ENCODE measurements at regions not wholly inside any gene's neighbourhood (a gene's known extent, or its start where the extent isn't known, plus 50 kb on each side); places are given as distances from the start of the nearest gene placed in this dataset.
"Not testable (repeated sequence)": the region's sequence is repeated elsewhere in the genome, so short reads cannot be mapped to it uniquely, and the experiment has no call there.

GRCh38 chr1:188620236-188620635 is 1791.5 kb downstream of the PLA2G4A start:
- DNase-seq (no peak), ATAC-seq (no peak)
- intact Hi-C loops (cut with micrococcal nuclease): no loop called here

GRCh38 chr1:188641566-188642211 is 1812.9 kb downstream of the PLA2G4A start:
- ATAC-seq (no peak), DNase-seq (no peak)
- intact Hi-C loops (cut with micrococcal nuclease): no loop called here

- ATAC-seq: no peak
- no peak for DNase-seq
- intact Hi-C loops (cut with micrococcal nuclease): no loop called here
Measured at GRCh38 chr1:188642704-188643103, 1814.0 kb downstream of the PLA2G4A start.

GRCh38 chr1:188652678-188653077 is 1823.9 kb downstream of the PLA2G4A start:
- intact Hi-C loops (cut with micrococcal nuclease): no loop called here
- DNase-seq (no peak), ATAC-seq (no peak)

- intact Hi-C loops (cut with micrococcal nuclease); ATAC-seq; DNase-seq: not testable (repeated sequence)
Measured at GRCh38 chr1:188655966-188656365, 1821.7 kb downstream of the BRINP3 start.

- intact Hi-C loops (cut with micrococcal nuclease): no loop called here
- ATAC-seq (no peak), DNase-seq (no peak)
Measured at GRCh38 chr1:188660572-188660971, 1817.1 kb downstream of the BRINP3 start.

- intact Hi-C loops (cut with micrococcal nuclease): no loop called here
- no peak for DNase-seq
- no peak for ATAC-seq
Measured at GRCh38 chr1:188665477-188665876, 1812.2 kb downstream of the BRINP3 start.

GRCh38 chr1:188668083-188668482 is 1809.6 kb downstream of the BRINP3 start:
- ATAC-seq: no peak
- intact Hi-C loops (cut with micrococcal nuclease): no loop called here

GRCh38 chr1:188669728-188670382 is 1807.8 kb downstream of the BRINP3 start:
- intact Hi-C loops (cut with micrococcal nuclease): no loop called here
- no peak for DNase-seq
- no peak for ATAC-seq

More at GRCh38 chr1:188668083-188668482, 1809.6 kb downstream of the BRINP3 start:
- no peak for DNase-seq

GRCh38 chr1:188670837-188671236 is 1806.8 kb downstream of the BRINP3 start:
- DNase-seq: no peak
- intact Hi-C loops (cut with micrococcal nuclease): no loop called here
- no peak for ATAC-seq

GRCh38 chr1:188672153-188672552 is 1805.5 kb downstream of the BRINP3 start:
- intact Hi-C loops (cut with micrococcal nuclease): no loop called here
- DNase-seq (no peak), ATAC-seq (no peak)

- intact Hi-C loops (cut with micrococcal nuclease): no loop called here
- no peak for DNase-seq
- ATAC-seq: no peak
Measured at GRCh38 chr1:188689542-188689941, 1788.1 kb downstream of the BRINP3 start.

- no peak for DNase-seq
- intact Hi-C loops (cut with micrococcal nuclease): no loop called here
- ATAC-seq: no peak
Measured at GRCh38 chr1:188700116-188700515, 1777.5 kb downstream of the BRINP3 start.

GRCh38 chr1:188706742-188707141 is 1770.9 kb downstream of the BRINP3 start:
- ATAC-seq: no peak
- intact Hi-C loops (cut with micrococcal nuclease): no loop called here
- DNase-seq: no peak

- ATAC-seq (no peak), DNase-seq (no peak)
- intact Hi-C loops (cut with micrococcal nuclease): no loop called here
Measured at GRCh38 chr1:188708795-188709535, 1768.7 kb downstream of the BRINP3 start.

GRCh38 chr1:188715566-188715965 is 1762.1 kb downstream of the BRINP3 start:
- ATAC-seq (no peak), DNase-seq (no peak)
- intact Hi-C loops (cut with micrococcal nuclease): no loop called here

- ATAC-seq (no peak), DNase-seq (no peak)
- intact Hi-C loops (cut with micrococcal nuclease): no loop called here
Measured at GRCh38 chr1:188719735-188720134, 1757.9 kb downstream of the BRINP3 start.

- no peak for ATAC-seq
- intact Hi-C loops (cut with micrococcal nuclease): no loop called here
- no peak for DNase-seq
Measured at GRCh38 chr1:188723332-188724020, 1754.2 kb downstream of the BRINP3 start.

- no peak for DNase-seq
- intact Hi-C loops (cut with micrococcal nuclease): no loop called here
Measured at GRCh38 chr1:188729039-188729438, 1748.6 kb downstream of the BRINP3 start.

GRCh38 chr1:188735567-188735966 is 1742.1 kb downstream of the BRINP3 start:
- DNase-seq: no peak
- intact Hi-C loops (cut with micrococcal nuclease): no loop called here
- no peak for ATAC-seq

More at GRCh38 chr1:188729039-188729438, 1748.6 kb downstream of the BRINP3 start:
- no peak for ATAC-seq
